ENCODE measurements at regions not wholly inside any gene's neighbourhood (a gene's known extent, or its start where the extent isn't known, plus 50 kb on each side); places are given as distances from the start of the nearest gene placed in this dataset.

- DNase-seq (ENCODE audit: low spot score): no peak
These were observed 542.1 kb downstream of the TCERG1L start for GRCh38 chr10:130769146-130770017.

- DNase-seq (ENCODE audit: low spot score): no peak
These were observed 541.4 kb downstream of the TCERG1L start for GRCh38 chr10:130770018-130770630.

GRCh38 chr10:130771491-130771946 lies 540.0 kb downstream of the TCERG1L start:
- no peak for DNase-seq (ENCODE audit: low spot score)

GRCh38 chr10:130772056-130772455 lies 539.5 kb downstream of the TCERG1L start:
- DNase-seq (ENCODE audit: low spot score): no peak

- DNase-seq (ENCODE audit: low spot score): no peak
These were observed 538.8 kb downstream of the TCERG1L start for GRCh38 chr10:130772676-130773075.

- DNase-seq (ENCODE audit: low spot score): no peak
These were observed 537.6 kb downstream of the TCERG1L start for GRCh38 chr10:130773941-130774340.

GRCh38 chr10:130774871-130775270 lies 536.6 kb downstream of the TCERG1L start:
- DNase-seq (ENCODE audit: low spot score): no peak

GRCh38 chr10:130775311-130775710 lies 536.2 kb downstream of the TCERG1L start:
- DNase-seq (ENCODE audit: low spot score): no peak

- no peak for DNase-seq (ENCODE audit: low spot score)
These were observed 534.8 kb downstream of the TCERG1L start for GRCh38 chr10:130776724-130777123.

GRCh38 chr10:130777507-130778165 lies 533.9 kb downstream of the TCERG1L start:
- DNase-seq (ENCODE audit: low spot score): no peak

- no peak for DNase-seq (ENCODE audit: low spot score)
These were observed 533.4 kb downstream of the TCERG1L start for GRCh38 chr10:130778166-130778545.

GRCh38 chr10:130780763-130781162 lies 530.8 kb downstream of the TCERG1L start:
- DNase-seq (ENCODE audit: low spot score): no peak

GRCh38 chr10:130781206-130781605 lies 530.3 kb downstream of the TCERG1L start:
- DNase-seq (ENCODE audit: low spot score): no peak

- DNase-seq (ENCODE audit: low spot score): no peak
These were observed 529.9 kb downstream of the TCERG1L start for GRCh38 chr10:130781623-130782022.

- no peak for DNase-seq (ENCODE audit: low spot score)
These were observed 529.1 kb downstream of the TCERG1L start for GRCh38 chr10:130782467-130782866.

- DNase-seq (ENCODE audit: low spot score): no peak
These were observed 527.2 kb downstream of the TCERG1L start for GRCh38 chr10:130784326-130784725.

- no peak for DNase-seq (ENCODE audit: low spot score)
These were observed 525.1 kb downstream of the TCERG1L start for GRCh38 chr10:130786365-130786966.

- no peak for DNase-seq (ENCODE audit: low spot score)
These were observed 524.3 kb downstream of the TCERG1L start for GRCh38 chr10:130787243-130787642.

GRCh38 chr10:130787821-130788220 lies 523.7 kb downstream of the TCERG1L start:
- no peak for DNase-seq (ENCODE audit: low spot score)

GRCh38 chr10:130790339-130790738 lies 521.2 kb downstream of the TCERG1L start:
- DNase-seq (ENCODE audit: low spot score): no peak

GRCh38 chr10:130792096-130792845 lies 519.2 kb downstream of the TCERG1L start:
- no peak for DNase-seq (ENCODE audit: low spot score)

- no peak for DNase-seq (ENCODE audit: low spot score)
These were observed 515.7 kb downstream of the TCERG1L start for GRCh38 chr10:130795819-130796218.
